ENCODE measurements at regions not wholly inside any gene's neighbourhood (a gene's known extent, or its start where the extent isn't known, plus 50 kb on each side); places are given as distances from the start of the nearest gene placed in this dataset.

GRCh38 chr11:115965767-115966504 is 461.7 kb upstream of the CADM1 start:
- TF ChIP-seq CTCF (IDR thresholded peaks at IDR 0.05) = no peak
- TF ChIP-seq EP300 (IDR thresholded peaks at IDR 0.05) = no peak
- TF ChIP-seq POLR2AphosphoS5 (IDR thresholded peaks at IDR 0.05) = no peak
- no peak for TF ChIP-seq POLR2A (IDR thresholded peaks at IDR 0.05)
- WGBS = 88% methylated on average over 11 of the region's 13 CpGs

DNA sequence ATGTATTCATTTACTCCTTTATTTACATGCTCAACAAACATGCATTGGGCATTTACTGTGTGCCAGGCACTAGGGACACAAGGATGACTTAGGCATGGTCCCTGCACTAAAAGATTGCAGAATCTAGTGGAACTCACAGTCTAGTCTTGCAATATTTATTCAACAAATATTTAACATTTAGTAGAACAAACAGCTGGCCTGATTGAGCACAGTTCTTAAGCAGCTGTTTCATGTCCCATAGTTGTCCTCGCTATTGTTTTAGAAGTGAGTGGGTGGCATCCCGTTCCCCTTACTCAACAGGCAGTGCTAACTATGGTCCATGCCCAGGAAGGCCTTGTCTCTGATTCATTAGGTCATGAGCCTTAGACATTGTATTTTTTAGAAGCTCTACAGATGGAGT is 459.9 kb upstream of the CADM1 start:
- TF ChIP-seq POLR2A (IDR thresholded peaks at IDR 0.05) = no peak
- no peak for TF ChIP-seq CTCF (IDR thresholded peaks at IDR 0.05)
- TF ChIP-seq EP300 (IDR thresholded peaks at IDR 0.05) = no peak
- no peak for TF ChIP-seq POLR2AphosphoS5 (IDR thresholded peaks at IDR 0.05)
- Histone ChIP-seq H3K27ac (no peak overlapping the region), H3K36me3 (no peaks in the 10 kb centered on the region), H3K27me3 (peaks cover 3% of the 10 kb centered on the region), H3K4me3 (no peak overlapping the region), H3K4me1 (no peaks in the 10 kb centered on the region), H3K9me3 (no peaks in the 10 kb centered on the region)
- DNase-seq (ENCODE audit: low spot score in 2 of 2) = no peak
- WGBS = 67% methylated on average over 2 of the region's 2 CpGs

More at GRCh38 chr11:115965767-115966504, 461.7 kb upstream of the CADM1 start:
- H3K27ac ChIP-seq = no peak overlapping the region
- no peaks in the 10 kb centered on the region for H3K4me1 ChIP-seq
- peaks cover 3% of the 10 kb centered on the region for H3K27me3 ChIP-seq
- H3K36me3 ChIP-seq = no peaks in the 10 kb centered on the region
- no peaks in the 10 kb centered on the region for H3K9me3 ChIP-seq
- no peak overlapping the region for H3K4me3 ChIP-seq
- DNase-seq (ENCODE audit: low spot score in 2 of 2) = no peak

DNA sequence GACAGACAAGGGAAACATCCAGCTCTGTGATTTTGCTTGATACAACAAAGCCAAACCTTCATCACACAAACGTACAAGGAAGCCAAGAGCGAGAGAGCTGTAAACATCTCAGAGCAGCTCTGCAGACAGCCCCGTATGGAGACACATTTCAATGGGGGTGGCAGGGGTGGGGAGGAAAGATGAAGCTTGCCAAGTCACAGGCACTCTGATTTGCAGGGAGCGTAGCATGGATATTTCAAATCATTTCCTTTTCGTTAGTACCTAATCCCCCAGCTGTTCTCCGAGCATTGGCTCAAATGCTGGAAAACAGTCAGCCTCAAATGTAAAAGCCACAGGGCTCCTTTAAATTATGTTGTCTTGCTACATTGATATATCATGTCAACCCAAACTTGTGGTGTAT is 458.9 kb upstream of the CADM1 start:
- no peak for TF ChIP-seq EP300 (IDR thresholded peaks at IDR 0.05)
- TF ChIP-seq POLR2A (IDR thresholded peaks at IDR 0.05) = no peak
- no peak for TF ChIP-seq POLR2AphosphoS5 (IDR thresholded peaks at IDR 0.05)
- no peak for TF ChIP-seq CTCF (IDR thresholded peaks at IDR 0.05)
- no peak overlapping the region for H3K4me3 ChIP-seq
- H3K27me3 ChIP-seq = peaks cover 3% of the 10 kb centered on the region
- H3K9me3 ChIP-seq = no peaks in the 10 kb centered on the region
- DNase-seq (ENCODE audit: low spot score in 2 of 2) = no peak
- WGBS = 64% methylated on average over 6 of the region's 6 CpGs
- no peak overlapping the region for H3K27ac ChIP-seq
- H3K36me3 ChIP-seq = no peaks in the 10 kb centered on the region
- H3K4me1 ChIP-seq = no peaks in the 10 kb centered on the region

DNA sequence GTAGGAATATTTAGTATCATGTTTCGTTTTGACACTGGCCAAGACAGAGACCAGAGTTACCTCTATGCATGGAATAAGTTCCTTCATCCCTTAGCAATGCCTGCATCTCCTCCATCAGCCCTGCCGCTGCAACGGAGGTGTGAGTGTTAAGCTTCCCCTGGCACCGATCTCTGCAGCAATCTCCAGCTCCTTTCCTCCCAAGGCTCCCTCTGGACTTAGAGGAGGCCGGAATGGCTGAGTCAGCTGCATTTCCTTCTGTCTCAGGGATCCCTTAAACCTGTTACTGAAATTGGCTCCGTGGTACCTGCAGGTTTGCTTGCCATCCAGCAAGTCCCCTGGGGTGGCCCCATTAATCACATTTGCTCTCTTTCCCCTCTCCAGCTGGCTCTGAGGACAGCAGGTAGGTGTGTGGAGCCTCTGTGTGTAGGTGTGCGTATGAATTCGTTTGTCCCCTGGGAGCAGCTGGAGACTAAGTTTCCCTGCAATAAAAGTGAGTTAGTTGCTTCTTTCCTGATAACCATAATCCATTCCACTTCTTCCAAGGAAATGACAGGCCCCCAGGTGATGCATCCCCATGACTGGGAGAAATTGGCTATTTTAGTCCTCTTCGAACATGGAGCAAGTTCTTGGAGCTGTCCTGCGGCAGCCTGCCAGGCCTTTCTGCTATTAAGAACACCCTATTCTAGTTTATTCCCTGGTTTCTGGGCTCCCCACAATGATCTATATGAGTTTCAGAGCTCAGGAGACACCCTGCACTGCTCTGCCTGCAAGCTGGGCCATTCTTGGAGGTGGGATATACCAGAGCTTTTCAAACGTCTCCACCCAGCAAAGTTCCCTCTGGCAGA is 457.2 kb upstream of the CADM1 start:
- TF ChIP-seq CTCF (IDR thresholded peaks at IDR 0.05) (no peak), POLR2AphosphoS5 (IDR thresholded peaks at IDR 0.05) (no peak), POLR2A (IDR thresholded peaks at IDR 0.05) (no peak), EP300 (IDR thresholded peaks at IDR 0.05) (no peak)
- 57% methylated on average over 11 of the region's 11 CpGs for WGBS
- no peak for DNase-seq (ENCODE audit: low spot score in 2 of 2)

GRCh38 chr11:115959081-115959486 is 454.9 kb upstream of the CADM1 start:
- H3K27ac ChIP-seq = no peak overlapping the region
- no peak overlapping the region for H3K4me3 ChIP-seq
- WGBS = 54% methylated on average over 22 of the region's 23 CpGs
- no peak for DNase-seq (ENCODE audit: low spot score in 2 of 2)
- no peaks in the 10 kb centered on the region for H3K36me3 ChIP-seq
- H3K9me3 ChIP-seq = no peaks in the 10 kb centered on the region
- H3K4me1 ChIP-seq = no peaks in the 10 kb centered on the region
- peaks cover 3% of the 10 kb centered on the region for H3K27me3 ChIP-seq
- no peak for TF ChIP-seq POLR2AphosphoS5 (IDR thresholded peaks at IDR 0.05)
- TF ChIP-seq CTCF (IDR thresholded peaks at IDR 0.05) = no peak
- no peak for TF ChIP-seq EP300 (IDR thresholded peaks at IDR 0.05)
- no peak for TF ChIP-seq POLR2A (IDR thresholded peaks at IDR 0.05)

More for the DNA sequence above, 457.2 kb upstream of the CADM1 start:
- H3K4me3 ChIP-seq = no peak overlapping the region
- no peaks in the 10 kb centered on the region for H3K9me3 ChIP-seq
- H3K4me1 ChIP-seq = no peaks in the 10 kb centered on the region
- H3K27ac ChIP-seq = no peak overlapping the region
- no peaks in the 10 kb centered on the region for H3K36me3 ChIP-seq
- H3K27me3 ChIP-seq = peaks cover 3% of the 10 kb centered on the region

Data from suprapubic skin (tissue), 4 donors.